ENCODE measurements at regions not wholly inside any gene's neighbourhood (a gene's known extent, or its start where the extent isn't known, plus 50 kb on each side); places are given as distances from the start of the nearest gene placed in this dataset.
"Not testable (repeated sequence)": the region's sequence is repeated elsewhere in the genome, so short reads cannot be mapped to it uniquely, and the experiment has no call there.

GRCh38 chr1:148679050-148679786, 69.4 kb upstream of the NUDT4B start:
- DNase-seq, result peak; percentile 57

- not testable (repeated sequence) for DNase-seq
Measured at GRCh38 chr1:148679787-148680326, 68.7 kb upstream of the NUDT4B start.

- DNase-seq, result not testable (repeated sequence)
Measured at GRCh38 chr1:148686735-148687134, 61.8 kb upstream of the NUDT4B start.

GRCh38 chr1:148687376-148687775, 61.2 kb upstream of the NUDT4B start:
- DNase-seq, result not testable (repeated sequence)

All from activated naive CD4-positive, alpha-beta T cell treated with Interleukin-2 at 50 U/mL for 16 hours (primary cell).